Stimulated activated CD8-positive, alpha-beta memory T cell treated with anti-CD3 and anti-CD28 coated beads, Interleukin-7, amount 100 ng/mL, for 48 hours (primary cell): ENCODE measurements at regions not wholly inside any gene's neighbourhood (a gene's known extent, or its start where the extent isn't known, plus 50 kb on each side); places are given as distances from the start of the nearest gene placed in this dataset.

Experiments used
- DNase-seq, 2 donors: peaks; one replicate each; pipeline ENCODE4 v3.0.0-alpha.2; 2020; ENCODE audit warnings: low read depth in 1 of 2; ENCODE audit errors: extremely low read depth in 1 of 2

- no peak for DNase-seq
Measured at GRCh38 chr20:51079488-51079887, 56.6 kb upstream of the KCNG1 start.

GRCh38 chr20:51077686-51078060 lies 54.8 kb upstream of the KCNG1 start:
- no peak for DNase-seq

- no peak for DNase-seq
Measured at GRCh38 chr20:51076786-51077685, 54.1 kb upstream of the KCNG1 start.

GRCh38 chr20:51074062-51074461 lies 51.2 kb upstream of the KCNG1 start:
- DNase-seq: no peak
